ENCODE measurements at regions not wholly inside any gene's neighbourhood (a gene's known extent, or its start where the extent isn't known, plus 50 kb on each side); places are given as distances from the start of the nearest gene placed in this dataset.

DNA sequence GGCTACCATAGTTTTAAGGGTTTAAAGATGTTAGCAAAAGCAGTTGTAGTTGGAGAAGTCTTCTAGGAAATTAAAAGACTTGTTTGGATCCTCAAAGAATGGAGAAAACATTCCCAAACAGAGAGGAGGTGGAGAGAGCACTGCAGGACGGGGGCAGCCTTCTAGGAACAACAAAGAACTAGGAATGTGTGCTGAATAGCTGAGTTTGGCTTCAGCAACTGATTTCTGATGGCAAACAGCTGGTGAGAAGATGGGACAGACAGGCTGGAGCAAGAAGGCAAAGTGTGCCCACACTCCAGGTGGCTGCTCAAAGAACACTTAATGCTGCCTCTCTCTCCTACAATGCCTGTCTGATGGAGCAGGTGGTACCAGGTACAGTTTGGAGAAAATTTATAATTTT, 1331.1 kb downstream of the ADGRL3 start:
- no peak for ATAC-seq
- intact Hi-C loops (cut with DNase I, micrococcal nuclease): no loop called here

DNA sequence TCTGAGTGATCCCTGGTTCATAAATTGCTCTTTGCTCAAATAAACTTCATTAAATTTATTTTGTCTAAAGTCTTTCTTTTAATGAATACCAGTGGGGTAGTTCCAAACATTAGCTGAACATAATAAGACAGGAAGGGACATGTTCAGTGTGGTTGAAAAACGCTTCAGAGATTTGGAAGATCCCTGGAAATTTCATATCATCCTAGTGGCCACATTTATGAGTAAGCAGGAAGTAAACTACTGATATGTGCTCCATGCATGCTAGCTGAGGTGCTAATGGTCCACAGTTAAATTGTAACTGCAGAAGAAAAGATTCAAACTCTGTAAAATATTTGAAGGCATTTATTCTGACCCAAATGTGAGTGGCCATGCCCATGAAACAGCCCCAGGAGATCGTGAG, 1328.7 kb downstream of the ADGRL3 start:
- TF ChIP-seq, protein P1, sequence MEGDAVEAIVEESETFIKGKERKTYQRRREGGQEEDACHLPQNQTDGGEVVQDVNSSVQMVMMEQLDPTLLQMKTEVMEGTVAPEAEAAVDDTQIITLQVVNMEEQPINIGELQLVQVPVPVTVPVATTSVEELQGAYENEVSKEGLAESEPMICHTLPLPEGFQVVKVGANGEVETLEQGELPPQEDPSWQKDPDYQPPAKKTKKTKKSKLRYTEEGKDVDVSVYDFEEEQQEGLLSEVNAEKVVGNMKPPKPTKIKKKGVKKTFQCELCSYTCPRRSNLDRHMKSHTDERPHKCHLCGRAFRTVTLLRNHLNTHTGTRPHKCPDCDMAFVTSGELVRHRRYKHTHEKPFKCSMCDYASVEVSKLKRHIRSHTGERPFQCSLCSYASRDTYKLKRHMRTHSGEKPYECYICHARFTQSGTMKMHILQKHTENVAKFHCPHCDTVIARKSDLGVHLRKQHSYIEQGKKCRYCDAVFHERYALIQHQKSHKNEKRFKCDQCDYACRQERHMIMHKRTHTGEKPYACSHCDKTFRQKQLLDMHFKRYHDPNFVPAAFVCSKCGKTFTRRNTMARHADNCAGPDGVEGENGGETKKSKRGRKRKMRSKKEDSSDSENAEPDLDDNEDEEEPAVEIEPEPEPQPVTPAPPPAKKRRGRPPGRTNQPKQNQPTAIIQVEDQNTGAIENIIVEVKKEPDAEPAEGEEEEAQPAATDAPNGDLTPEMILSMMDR (IDR thresholded peaks at IDR 0.05): no peak
- Histone ChIP-seq H3K4me3 (no peak overlapping the region), H3K9me3 (no peaks in the 10 kb centered on the region), H3K36me3 (ENCODE audit: low read depth) (no peaks in the 10 kb centered on the region), H3K4me1 (ENCODE audit: low read depth) (no peaks in the 10 kb centered on the region)
- intact Hi-C loops (cut with DNase I, micrococcal nuclease): no loop called here
- DNase-seq: no peak
- ATAC-seq: peak; percentile 29

More for the DNA sequence above, 1331.1 kb downstream of the ADGRL3 start:
- no peaks in the 10 kb centered on the region for H3K4me1 ChIP-seq (ENCODE audit: low read depth)
- TF ChIP-seq, protein P1 (IDR thresholded peaks at IDR 0.05): no peak
- no peaks in the 10 kb centered on the region for H3K9me3 ChIP-seq
- no peak for DNase-seq
- no peaks in the 10 kb centered on the region for H3K36me3 ChIP-seq (ENCODE audit: low read depth)
- H3K4me3 ChIP-seq: no peak overlapping the region

- Histone ChIP-seq H3K9me3 (no peaks in the 10 kb centered on the region), H3K36me3 (ENCODE audit: low read depth) (no peaks in the 10 kb centered on the region), H3K4me1 (ENCODE audit: low read depth) (no peaks in the 10 kb centered on the region), H3K4me3 (no peak overlapping the region)
- no peak for DNase-seq
- ATAC-seq: no peak
- intact Hi-C loops (cut with DNase I, micrococcal nuclease): no loop called here
- TF ChIP-seq, protein P1 (IDR thresholded peaks at IDR 0.05): no peak
Measured at GRCh38 chr4:62526671-62527070, 1326.5 kb downstream of the ADGRL3 start.

DNA sequence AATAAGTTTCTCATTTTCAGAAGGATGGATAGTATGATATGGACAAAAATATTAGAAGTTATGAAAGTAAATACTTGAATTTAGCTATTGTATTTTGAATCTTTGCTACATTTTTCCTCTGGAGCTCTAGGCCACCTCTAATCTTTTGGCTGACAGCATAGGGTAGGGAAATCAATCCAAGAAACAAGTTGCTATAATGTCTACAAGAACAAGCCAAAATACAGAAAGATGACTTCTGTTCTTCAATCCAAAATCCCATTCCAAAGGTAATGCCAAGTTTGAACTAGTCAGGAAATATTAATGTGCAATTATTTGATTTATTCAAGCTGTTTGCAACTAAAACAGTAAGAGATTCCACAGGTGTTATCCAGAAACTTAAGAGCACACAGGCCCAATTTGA, 1323.1 kb downstream of the ADGRL3 start:
- H3K36me3 ChIP-seq (ENCODE audit: low read depth): no peaks in the 10 kb centered on the region
- ATAC-seq (no peak), DNase-seq (no peak)
- intact Hi-C loops (cut with DNase I, micrococcal nuclease): no loop called here
- no peaks in the 10 kb centered on the region for H3K4me1 ChIP-seq (ENCODE audit: low read depth)
- no peaks in the 10 kb centered on the region for H3K9me3 ChIP-seq
- H3K4me3 ChIP-seq: no peak overlapping the region
- TF ChIP-seq, protein P1 (IDR thresholded peaks at IDR 0.05): no peak

GRCh38 chr4:62522273-62522672, 1322.1 kb downstream of the ADGRL3 start:
- DNase-seq (no peak), ATAC-seq (no peak)
- H3K9me3 ChIP-seq: no peaks in the 10 kb centered on the region
- no peaks in the 10 kb centered on the region for H3K4me1 ChIP-seq (ENCODE audit: low read depth)
- no peak overlapping the region for H3K4me3 ChIP-seq
- intact Hi-C loops (cut with DNase I, micrococcal nuclease): no loop called here
- TF ChIP-seq, protein P1 (IDR thresholded peaks at IDR 0.05): no peak
- H3K36me3 ChIP-seq (ENCODE audit: low read depth): no peaks in the 10 kb centered on the region

GRCh38 chr4:62517716-62518115, 1317.6 kb downstream of the ADGRL3 start:
- ATAC-seq: no peak

More at GRCh38 chr4:62517716-62518115, 1317.6 kb downstream of the ADGRL3 start:
- Histone ChIP-seq H3K4me1 (ENCODE audit: low read depth) (no peaks in the 10 kb centered on the region), H3K4me3 (no peak overlapping the region), H3K36me3 (ENCODE audit: low read depth) (no peaks in the 10 kb centered on the region), H3K9me3 (no peaks in the 10 kb centered on the region)
- peak in 1 of 3 donors; percentile 20 for DNase-seq
- intact Hi-C loops (cut with DNase I, micrococcal nuclease): no loop called here
- TF ChIP-seq, protein P1 (IDR thresholded peaks at IDR 0.05): no peak
